GM19035 (cell line): ENCODE measurements at regions not wholly inside any gene's neighbourhood (a gene's known extent, or its start where the extent isn't known, plus 50 kb on each side); places are given as distances from the start of the nearest gene placed in this dataset.

Source experiments
- ATAC-seq: cut with Tn5 transposase; IDR thresholded peaks from one replicate; pipeline ENCODE4 v1.9.1; 2021; ENCODE audit not compliant: unreplicated experiment

DNA sequence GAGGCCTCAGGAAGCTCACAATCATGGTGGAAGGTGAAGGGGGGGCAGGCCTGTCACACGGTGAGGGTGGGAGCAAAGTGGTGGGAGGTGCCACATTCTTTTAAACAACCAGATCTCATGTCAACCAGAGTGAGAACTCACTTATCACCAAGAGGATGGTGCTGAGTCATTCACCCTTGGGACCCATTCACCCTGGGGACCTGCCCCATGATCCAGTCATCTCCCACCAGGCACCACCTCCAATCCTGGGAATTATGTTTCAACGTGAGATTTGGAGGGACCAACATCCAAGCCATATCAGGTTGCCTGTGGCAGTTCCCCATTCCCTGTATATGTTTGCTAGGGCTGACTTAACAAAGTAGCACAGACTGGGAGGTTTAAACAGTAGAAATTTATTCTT lies 318.4 kb upstream of the CLNK start:
- no peak for ATAC-seq

DNA sequence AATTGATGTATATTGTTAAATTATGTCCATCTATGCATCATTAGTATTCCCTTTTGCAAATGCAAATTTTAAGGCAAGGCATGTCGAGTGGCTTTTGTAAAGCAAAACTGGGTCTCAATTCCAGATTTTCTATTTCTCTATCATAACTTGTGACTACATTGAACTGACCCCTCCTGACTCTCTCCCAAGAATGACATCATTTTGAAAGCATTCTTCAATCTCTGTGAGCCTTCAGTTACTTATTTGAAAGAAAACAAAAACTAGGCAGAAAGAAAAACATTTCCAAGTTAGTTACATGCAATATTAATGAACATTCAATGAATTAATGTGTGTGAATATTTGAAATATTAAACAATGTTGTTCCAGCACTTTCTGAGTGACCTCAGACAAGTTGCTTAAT lies 314.3 kb upstream of the CLNK start:
- ATAC-seq, result no peak

DNA sequence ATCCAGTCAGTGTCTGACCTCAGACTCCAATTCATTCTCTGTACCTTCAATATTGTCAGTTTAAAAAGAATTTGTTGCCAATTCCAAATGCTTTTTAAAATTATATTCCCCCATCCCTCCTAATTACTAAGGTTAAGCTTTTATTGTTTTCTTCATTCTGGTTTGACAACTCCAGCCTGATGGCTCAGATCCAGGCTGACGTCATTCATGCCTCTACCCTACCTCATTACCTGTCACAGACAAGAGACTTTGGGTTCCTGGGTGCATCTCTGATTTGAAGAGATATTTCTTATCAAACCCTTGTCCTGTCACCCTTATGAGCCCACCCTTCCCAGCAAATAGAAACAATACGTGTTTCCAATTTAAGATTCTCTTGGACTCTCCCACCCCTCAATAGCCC lies 300.2 kb upstream of the CLNK start:
- ATAC-seq, result no peak

DNA sequence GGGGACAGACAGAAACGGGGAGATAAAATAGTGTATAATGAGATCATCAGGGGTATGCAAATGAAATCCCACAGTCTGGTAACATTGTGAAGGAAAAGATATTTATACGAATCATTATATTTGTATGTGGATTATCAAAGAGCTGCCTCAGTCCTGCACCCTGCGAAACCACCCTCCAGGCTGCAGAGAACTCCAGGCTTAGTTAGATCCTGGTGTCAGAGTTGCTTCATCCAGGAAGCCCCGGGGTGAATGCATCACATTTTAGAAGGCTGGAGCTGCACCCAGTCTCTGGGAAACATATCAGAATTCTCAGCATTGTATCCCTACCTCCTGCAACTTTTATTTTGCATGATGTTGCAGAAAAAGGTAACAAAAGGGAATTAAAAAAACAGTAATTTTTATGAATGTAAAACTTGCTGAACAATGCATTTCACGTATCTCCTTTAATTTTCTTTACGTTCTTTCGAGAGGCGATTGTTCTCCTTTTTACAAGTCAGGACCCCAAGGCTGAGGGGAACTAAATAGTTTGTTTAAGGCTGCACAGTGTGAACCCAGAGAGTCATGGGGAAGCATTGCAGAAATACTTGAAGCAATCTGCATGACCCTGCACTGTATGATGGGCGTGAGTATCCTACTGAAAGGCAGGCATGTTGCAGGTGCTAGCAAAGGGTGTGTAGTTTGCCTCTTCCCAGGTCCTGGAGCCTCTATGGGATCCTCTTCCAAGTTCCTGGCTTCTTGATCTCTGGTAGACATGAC lies 299.5 kb upstream of the CLNK start:
- ATAC-seq, result no peak

DNA sequence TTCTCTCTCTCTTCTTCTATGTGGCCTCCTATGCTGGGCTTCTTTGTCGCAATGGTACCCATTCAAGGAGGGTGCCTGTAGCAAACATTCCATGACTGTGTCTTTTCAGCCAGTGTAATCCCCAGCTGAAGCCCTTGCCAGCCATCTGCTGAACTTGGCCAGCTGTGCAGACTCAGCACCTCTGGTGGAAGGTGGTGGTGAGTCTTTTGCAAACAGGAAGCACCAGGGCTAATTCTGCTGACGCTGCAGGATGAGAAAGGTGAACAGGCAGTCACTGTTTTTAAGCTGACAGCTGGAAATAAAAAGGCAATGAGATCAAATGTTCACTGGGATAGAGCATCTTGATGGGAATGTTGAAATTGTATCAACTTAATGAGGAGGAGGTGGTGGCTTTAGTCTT lies 298.7 kb upstream of the CLNK start:
- no peak for ATAC-seq

- ATAC-seq, result no peak
Observed at GRCh38 chr4:10982305-10982704, 297.7 kb upstream of the CLNK start.

GRCh38 chr4:10981576-10981975 lies 297.0 kb upstream of the CLNK start:
- ATAC-seq, result no peak

DNA sequence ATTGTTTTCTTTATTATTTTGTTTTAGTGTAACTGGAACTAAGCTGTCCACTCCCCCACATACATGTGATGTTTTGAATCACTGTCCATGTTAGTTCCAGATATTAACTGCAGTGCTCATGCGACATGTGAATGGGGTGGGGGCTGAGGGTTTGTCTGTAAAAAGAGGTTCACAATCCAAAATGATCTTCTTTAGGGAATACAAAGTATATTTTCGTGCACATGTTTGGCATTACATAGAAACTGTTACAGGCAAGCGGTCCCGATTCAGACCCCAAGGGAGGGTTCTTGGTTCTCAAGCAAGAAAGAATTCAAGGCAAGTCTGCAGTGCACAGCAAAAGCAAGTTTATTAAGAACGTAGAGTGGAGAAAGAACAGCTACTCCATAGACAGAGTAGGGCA lies 296.5 kb upstream of the CLNK start:
- no peak for ATAC-seq

DNA sequence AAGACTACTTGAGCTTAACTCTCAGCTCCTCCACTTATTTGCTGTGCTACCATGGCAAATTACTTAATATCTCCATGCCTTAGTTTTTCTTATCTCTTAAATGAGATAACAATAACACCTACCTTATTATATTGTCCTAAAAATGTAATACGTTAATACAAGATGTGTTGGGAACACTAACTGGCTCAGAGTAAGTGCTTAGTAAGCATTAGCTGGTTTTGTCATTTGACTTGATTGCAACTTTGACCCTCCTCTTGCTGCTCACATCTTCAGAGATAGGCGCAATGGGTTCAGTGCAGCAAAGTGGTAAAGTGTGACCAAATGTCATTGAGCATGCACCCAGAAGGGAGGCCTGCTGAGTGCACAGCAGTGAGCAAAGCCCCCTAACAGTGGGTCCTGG lies 294.5 kb upstream of the CLNK start:
- ATAC-seq, result no peak

DNA sequence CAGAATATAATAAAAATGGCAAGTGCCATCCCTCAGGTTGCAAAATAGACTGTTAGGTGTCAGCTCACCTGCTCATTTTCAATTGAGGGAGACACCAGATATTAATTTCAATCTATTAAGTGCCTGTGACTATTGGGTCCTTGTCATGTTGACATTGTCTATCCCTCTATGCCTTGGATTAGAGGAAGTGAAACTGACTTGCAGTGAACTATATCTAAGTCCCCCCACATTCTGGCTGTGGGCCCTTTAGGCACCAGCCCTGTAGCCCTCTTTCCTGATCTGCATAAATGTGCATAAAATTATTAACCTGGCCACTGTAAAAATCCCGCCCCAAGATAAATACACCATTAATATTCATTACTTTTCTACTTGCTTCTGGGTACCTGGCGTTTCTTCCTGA lies 293.0 kb upstream of the CLNK start:
- ATAC-seq, result no peak

GRCh38 chr4:10974371-10974770 lies 289.8 kb upstream of the CLNK start:
- no peak for ATAC-seq

DNA sequence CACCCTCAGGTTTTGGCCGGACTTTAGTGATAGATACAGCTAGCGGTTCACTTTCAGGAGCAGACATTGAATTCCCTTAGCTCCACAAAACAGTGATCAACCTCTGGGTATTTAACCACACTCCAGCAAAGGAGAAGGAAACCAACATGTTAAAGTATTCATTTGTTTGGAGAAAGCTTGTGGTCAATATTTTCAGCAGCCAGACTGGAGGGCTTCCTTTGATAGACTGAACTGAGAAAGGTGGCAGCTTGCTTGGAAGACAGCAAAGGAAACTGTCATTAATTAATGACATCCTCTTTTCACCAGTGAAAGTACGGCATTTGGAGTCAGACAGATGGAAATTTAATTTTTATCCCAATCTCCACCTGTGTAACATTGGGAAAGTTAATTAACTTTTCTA lies 289.1 kb upstream of the CLNK start:
- no peak for ATAC-seq

- ATAC-seq, result no peak
Observed at GRCh38 chr4:10971800-10972401, 287.3 kb upstream of the CLNK start.

DNA sequence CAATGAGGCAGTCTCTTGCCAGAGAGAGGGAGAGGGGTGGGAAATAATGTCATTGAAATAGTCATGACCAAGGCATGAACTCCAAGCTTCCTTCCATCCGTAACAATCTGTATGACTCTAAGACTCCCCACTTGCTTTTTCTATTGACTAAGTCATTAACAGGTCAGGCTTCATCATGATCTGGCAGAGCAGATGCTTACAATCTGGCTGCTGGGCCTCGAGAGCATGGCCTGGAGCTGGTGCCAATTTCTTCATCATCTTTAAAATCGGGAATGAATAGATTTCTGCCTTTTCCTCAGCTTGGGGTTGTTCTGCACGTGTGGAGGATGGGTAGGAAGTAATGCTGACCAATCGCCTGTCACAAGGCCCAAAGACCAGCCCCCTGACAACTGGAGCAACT lies 280.6 kb upstream of the CLNK start:
- no peak for ATAC-seq

- no peak for ATAC-seq
Observed at GRCh38 chr4:10963958-10964703, 279.6 kb upstream of the CLNK start.

DNA sequence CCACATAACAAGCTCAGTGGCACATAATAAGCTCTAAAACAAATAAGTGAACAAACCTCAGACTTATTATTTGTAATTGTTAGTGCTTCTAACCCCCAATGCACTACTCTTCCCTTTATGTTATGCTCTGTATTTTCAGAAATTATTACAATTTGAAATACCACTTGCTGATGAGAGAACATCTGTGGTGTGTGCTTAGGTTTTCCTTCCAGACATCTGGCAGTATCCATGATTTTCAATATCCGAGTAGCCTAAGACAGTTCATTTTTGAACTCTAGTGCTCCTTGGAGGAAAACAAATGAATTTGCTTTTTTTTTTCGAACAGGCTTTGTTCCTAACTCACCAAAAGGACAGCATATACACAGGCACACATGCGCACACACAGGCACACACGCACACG lies 278.7 kb upstream of the CLNK start:
- no peak for ATAC-seq

DNA sequence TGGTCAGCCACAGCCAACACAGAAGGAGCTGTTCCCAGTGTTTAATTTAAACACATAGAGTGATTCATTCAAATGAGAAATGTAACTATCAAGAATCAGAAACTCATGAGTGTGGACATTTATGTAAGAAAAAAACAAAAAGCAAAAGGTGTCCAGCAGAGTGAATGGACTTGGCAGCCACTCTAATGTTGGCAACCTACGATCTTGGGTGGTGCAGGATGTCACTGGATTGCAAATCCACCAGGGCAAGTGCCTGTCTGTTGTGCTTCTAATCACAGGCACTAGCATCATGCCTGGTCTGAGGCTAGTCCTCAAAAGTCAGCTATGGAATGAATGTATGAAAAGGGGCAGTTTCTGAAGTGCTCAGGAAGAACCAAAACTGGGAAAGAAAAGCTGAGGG lies 277.7 kb upstream of the CLNK start:
- no peak for ATAC-seq

- no peak for ATAC-seq
Observed at GRCh38 chr4:10960389-10960788, 275.8 kb upstream of the CLNK start.

- no peak for ATAC-seq
Observed at GRCh38 chr4:10959586-10959985, 275.0 kb upstream of the CLNK start.

GRCh38 chr4:10958226-10958856 lies 273.8 kb upstream of the CLNK start:
- no peak for ATAC-seq

DNA sequence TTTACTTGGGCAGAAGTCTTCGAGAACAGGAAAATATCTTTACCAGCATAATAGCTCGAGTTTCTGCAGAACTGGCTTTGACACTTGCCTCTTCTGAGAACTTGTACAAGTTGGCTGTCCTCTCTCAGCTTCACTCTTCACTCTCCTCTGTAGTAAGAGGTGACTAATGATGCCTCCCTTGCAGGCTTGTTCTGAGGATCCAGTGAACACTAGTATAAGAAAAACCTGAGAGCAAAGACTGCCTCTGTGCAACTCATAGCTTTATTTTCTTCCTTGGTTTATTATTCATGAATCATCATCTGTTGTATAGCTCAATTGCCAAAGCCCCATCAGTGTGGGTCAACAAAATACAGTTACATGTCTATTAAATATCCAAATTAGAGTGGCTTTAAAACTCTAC lies 266.7 kb upstream of the CLNK start:
- no peak for ATAC-seq
